ENCODE measurements at regions not wholly inside any gene's neighbourhood (a gene's known extent, or its start where the extent isn't known, plus 50 kb on each side); places are given as distances from the start of the nearest gene placed in this dataset.

GRCh38 chr5:81834021-81834660, 83.2 kb upstream of the SSBP2 start:
- Histone ChIP-seq H4K91ac (ENCODE audit: insufficient read depth, low read depth, low read length) (no peak overlapping the region), H2AK5ac (ENCODE audit: low read depth, low read length) (no peak overlapping the region), H3K14ac (replicated peaks; ENCODE audit: low read depth, low read length) (no peak overlapping the region), H2BK20ac (ENCODE audit: low read depth, low read length) (no peak overlapping the region), H3K27ac (ENCODE audit: insufficient read depth, low read length) (no peak overlapping the region), H2BK120ac (ENCODE audit: low read depth, low read length) (no peak overlapping the region), H2AK9ac (replicated peaks; ENCODE audit: low read depth, low read length, poor library complexity) (no peak overlapping the region), H3K9me1 (ENCODE audit: insufficient read depth, low read length) (no peaks in the 10 kb centered on the region; the same call in 1 of the 2 replicates), H4K8ac (ENCODE audit: low read depth in 2 of 2, low read length in 2 of 2) (no peak overlapping the region), H2BK5ac (ENCODE audit: low read depth, low read length, poor library complexity, severe bottlenecking) (no peak overlapping the region), H3K79me1 (ENCODE audit: low read depth in 1 of 2, low read length in 2 of 2) (no peaks in the 10 kb centered on the region), H4K5ac (ENCODE audit: low read depth, low read length) (no peak overlapping the region), H3K4me1 (ENCODE audit: control insufficient read depth, insufficient read depth, low read length) (no peaks in the 10 kb centered on the region), H3K36me3 (ENCODE audit: control insufficient read depth, insufficient read depth, low read length) (no peaks in the 10 kb centered on the region), H3K4me2 (ENCODE audit: low read depth, low read length) (no peak overlapping the region), H4K20me1 (ENCODE audit: insufficient read depth, low read length) (no peaks in the 10 kb centered on the region), H3K27me3 (ENCODE audit: control insufficient read depth, insufficient read depth, low read length) (no peaks in the 10 kb centered on the region), H3K18ac (ENCODE audit: low read depth, low read length) (no peak overlapping the region), H2BK15ac (ENCODE audit: low read depth, low read length) (no peak overlapping the region), H2AFZ (replicated peaks; ENCODE audit: low read length, poor library complexity) (no peak overlapping the region), H3K23ac (ENCODE audit: low read depth, low read length) (no peak overlapping the region), H3K9ac (ENCODE audit: low read depth, low read length) (no peak overlapping the region), H3K9me3 (ENCODE audit: control insufficient read depth, insufficient read depth, low read length) (no peaks in the 10 kb centered on the region), H3K4me3 (ENCODE audit: insufficient read depth, low read depth, low read length) (no peak overlapping the region), H3K56ac (ENCODE audit: extremely low read depth, insufficient read depth, low read length) (no peak overlapping the region), H3K4ac (ENCODE audit: low read depth, low read length) (no peak overlapping the region)
- ChIA-PET CTCF (no interaction called here), POLR2A (ENCODE audit: unreplicated experiment) (no interaction called here)
- TF ChIP-seq RCOR1 (IDR thresholded peaks at IDR 0.05; ENCODE audit: insufficient replicate concordance, low read length): no peak
- TF ChIP-seq SMC3 (IDR thresholded peaks at IDR 0.05; ENCODE audit: low read depth, low read length): no peak
- TF ChIP-seq, protein P1, sequence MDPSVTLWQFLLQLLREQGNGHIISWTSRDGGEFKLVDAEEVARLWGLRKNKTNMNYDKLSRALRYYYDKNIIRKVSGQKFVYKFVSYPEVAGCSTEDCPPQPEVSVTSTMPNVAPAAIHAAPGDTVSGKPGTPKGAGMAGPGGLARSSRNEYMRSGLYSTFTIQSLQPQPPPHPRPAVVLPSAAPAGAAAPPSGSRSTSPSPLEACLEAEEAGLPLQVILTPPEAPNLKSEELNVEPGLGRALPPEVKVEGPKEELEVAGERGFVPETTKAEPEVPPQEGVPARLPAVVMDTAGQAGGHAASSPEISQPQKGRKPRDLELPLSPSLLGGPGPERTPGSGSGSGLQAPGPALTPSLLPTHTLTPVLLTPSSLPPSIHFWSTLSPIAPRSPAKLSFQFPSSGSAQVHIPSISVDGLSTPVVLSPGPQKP (IDR thresholded peaks at IDR 0.05; ENCODE audit: borderline replicate concordance, low read depth, low read length): no peak
- no peak for TF ChIP-seq CTCF (conservative IDR thresholded peaks at IDR 0.05; ENCODE audit: low read depth, low read length)
- TF ChIP-seq POLR2A (IDR thresholded peaks at IDR 0.05; ENCODE audit: low read depth, low read length): no peak
- TF ChIP-seq MAZ (IDR thresholded peaks at IDR 0.05; ENCODE audit: borderline replicate concordance, low read depth, low read length): no peak
- TF ChIP-seq FOS (IDR thresholded peaks at IDR 0.05; ENCODE audit: low read depth, low read length): no peak
- no peak for TF ChIP-seq BHLHE40 (IDR thresholded peaks at IDR 0.05; ENCODE audit: low read depth, low read length)
- TF ChIP-seq MXI1 (IDR thresholded peaks at IDR 0.05; ENCODE audit: borderline replicate concordance, low read depth, low read length): no peak
- no peak for TF ChIP-seq NFE2L2 (IDR thresholded peaks at IDR 0.05; ENCODE audit: low read depth, low read length)
- TF ChIP-seq RAD21 (IDR thresholded peaks at IDR 0.05; ENCODE audit: low read length): no peak
- no peak for TF ChIP-seq USF2 (IDR thresholded peaks at IDR 0.05; ENCODE audit: low read depth, low read length)
- TF ChIP-seq CEBPB (IDR thresholded peaks at IDR 0.05; ENCODE audit: low read depth, low read length): no peak
- BruUV-seq (replicated peaks): no TSS peak
- dilution Hi-C loops (cut with HindIII; ENCODE audit: low sequenced_read_pairs, unreplicated experiment) (no loop called here), intact Hi-C loops (cut with micrococcal nuclease) (no loop called here), in situ Hi-C loops (cut with MboI; ENCODE audit: low sequenced_read_pairs) (no loop called here)
- DNase-seq: no peak
- ATAC-seq (ENCODE audit: low read depth): no peak
- 83% methylated on average over 1 of the region's 11 CpGs; no CpG with 5 or more reads in 1 of the 2 experiments for WGBS, 2 experiments (ENCODE audit: extremely low coverage in 2 of 2, insufficient read length in 1 of 2)
